GM21528 (cell line): ENCODE measurements at regions not wholly inside any gene's neighbourhood (a gene's known extent, or its start where the extent isn't known, plus 50 kb on each side); places are given as distances from the start of the nearest gene placed in this dataset.
"Not testable (repeated sequence)": the region's sequence is repeated elsewhere in the genome, so short reads cannot be mapped to it uniquely, and the experiment has no call there.

Source experiments
- ATAC-seq: cut with Tn5 transposase; IDR thresholded peaks from one replicate; pipeline ENCODE4 v1.9.1; 2021; ENCODE audit warnings: mild to moderate bottlenecking, moderate library complexity; ENCODE audit not compliant: unreplicated experiment, low FRiP score

DNA sequence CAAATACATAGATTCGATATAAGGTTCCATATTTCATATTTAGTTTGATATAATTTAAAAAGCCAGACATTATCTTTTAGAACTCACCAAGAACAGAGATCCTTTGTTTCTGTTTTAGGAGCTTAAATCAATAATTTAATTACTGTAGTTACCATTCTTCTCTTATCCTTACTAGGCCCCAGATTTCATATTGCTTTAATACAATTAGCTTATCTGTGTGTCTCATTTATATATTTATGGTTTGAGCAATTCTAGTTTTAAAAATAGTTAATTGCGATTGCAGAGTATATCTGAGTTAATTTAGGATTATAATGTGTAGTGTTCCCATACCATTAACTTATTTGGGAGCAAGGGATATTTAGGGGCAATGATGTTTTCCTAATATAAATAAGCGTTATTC, 558.8 kb upstream of the ZNF804A start:
- ATAC-seq: no peak

- ATAC-seq: no peak
Observed at GRCh38 chr2:184040230-184040629, 558.1 kb upstream of the ZNF804A start.

GRCh38 chr2:184041077-184041476, 557.3 kb upstream of the ZNF804A start:
- no peak for ATAC-seq

DNA sequence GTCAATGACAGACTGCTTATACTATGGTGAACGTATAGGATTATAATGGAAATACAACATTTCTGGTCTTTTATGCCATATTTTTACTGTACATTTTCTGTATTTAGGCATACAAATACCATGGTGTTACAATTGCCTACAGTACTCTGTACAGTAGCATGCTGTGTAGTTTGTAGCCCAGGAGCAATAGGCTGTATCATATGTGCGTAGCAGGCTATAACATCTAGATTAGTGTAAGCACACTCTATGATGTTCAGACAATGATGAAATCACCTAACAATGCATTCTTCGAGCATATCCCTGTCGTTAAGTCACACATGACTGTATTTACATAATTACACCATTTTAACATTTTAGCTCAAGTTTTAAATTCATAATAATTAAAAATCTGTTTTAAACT, 556.6 kb upstream of the ZNF804A start:
- ATAC-seq: no peak

- ATAC-seq: no peak
Observed at GRCh38 chr2:184047536-184047935, 550.8 kb upstream of the ZNF804A start.

- ATAC-seq: no peak
Observed at GRCh38 chr2:184049566-184049965, 548.8 kb upstream of the ZNF804A start.

DNA sequence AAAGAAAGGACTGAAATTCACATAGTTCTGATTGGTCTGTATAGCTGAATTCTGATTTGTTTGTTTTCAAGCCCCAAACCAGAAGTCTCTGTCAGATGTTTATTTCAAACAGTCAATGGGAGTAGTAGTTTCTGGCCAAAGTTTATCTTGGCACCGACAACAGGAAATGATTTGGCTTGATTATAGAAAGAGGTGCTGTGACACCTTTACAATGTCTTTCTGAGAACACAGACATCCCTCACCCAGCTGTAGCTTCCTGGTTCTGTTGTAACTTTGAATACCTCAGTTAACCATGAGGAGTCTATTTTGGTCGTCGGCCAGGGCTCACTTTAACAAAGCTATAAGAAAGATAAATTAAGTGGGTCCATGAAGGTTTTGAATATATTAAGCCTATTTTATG, 545.0 kb upstream of the ZNF804A start:
- ATAC-seq: no peak

DNA sequence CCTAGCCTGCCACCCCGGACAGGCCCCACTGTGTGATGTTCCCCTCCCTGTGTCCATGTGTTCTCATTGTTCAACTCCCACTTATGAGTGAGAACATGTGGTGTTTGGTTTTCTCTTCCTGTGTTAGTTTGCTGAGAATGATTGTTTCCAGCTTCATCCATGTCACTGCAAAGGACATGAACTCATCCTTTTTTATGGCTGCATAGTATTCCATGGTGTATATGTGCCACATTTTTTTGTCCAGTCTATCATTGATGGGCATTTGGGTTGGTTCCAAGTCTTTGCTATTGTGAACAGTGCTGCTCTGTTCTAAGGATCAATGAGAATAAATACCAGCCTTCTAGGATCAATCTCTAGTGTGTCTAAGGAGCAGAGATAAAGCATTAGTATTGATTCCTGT, 543.9 kb upstream of the ZNF804A start:
- not testable (repeated sequence) for ATAC-seq

- ATAC-seq: no peak
Observed at GRCh38 chr2:184057910-184058309, 540.4 kb upstream of the ZNF804A start.

- not testable (repeated sequence) for ATAC-seq
Observed at GRCh38 chr2:184060268-184060667, 538.1 kb upstream of the ZNF804A start.

- no peak for ATAC-seq
Observed at GRCh38 chr2:184067502-184067901, 530.8 kb upstream of the ZNF804A start.

- no peak for ATAC-seq
Observed at GRCh38 chr2:184072470-184072869, 525.9 kb upstream of the ZNF804A start.

DNA sequence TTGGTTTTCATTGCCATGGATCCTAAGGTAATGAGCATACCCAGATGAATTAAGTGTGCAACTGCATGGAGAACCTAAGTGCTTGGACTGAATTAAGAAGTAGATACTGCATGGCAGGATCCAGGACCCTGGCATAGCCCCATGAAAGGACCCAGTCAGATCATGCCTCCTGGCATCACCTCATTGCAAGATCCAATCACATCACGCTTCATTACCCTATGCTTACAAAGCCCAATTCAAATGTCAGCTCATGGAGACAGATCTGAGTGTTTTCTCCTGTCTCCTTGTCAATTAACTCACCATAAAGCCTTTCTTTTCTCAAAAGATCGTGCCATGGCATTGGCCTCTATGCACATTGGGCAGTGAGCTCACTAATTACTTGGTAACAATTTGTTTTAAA, 519.8 kb upstream of the ZNF804A start:
- ATAC-seq: no peak

DNA sequence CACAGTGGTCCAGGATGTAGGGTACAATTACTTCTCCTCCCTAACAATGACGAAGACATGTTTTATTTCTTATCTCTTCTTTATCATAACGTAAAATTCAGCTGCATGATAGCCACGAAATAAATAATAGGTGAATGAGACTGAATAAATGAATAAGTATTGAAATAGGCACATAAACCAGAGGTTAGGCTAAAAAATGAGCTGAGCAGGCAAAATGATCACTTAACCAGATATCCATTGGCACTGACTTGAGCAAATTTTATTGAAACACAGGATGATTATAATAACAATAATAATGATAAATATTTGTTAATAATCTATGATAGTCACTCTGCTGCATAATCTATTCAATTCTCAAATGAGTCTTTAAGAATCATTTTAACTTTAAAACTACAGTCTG, 506.9 kb upstream of the ZNF804A start:
- ATAC-seq: no peak

GRCh38 chr2:184113696-184114403, 484.5 kb upstream of the ZNF804A start:
- ATAC-seq: no peak

- ATAC-seq: no peak
Observed at GRCh38 chr2:184114439-184114838, 483.9 kb upstream of the ZNF804A start.

DNA sequence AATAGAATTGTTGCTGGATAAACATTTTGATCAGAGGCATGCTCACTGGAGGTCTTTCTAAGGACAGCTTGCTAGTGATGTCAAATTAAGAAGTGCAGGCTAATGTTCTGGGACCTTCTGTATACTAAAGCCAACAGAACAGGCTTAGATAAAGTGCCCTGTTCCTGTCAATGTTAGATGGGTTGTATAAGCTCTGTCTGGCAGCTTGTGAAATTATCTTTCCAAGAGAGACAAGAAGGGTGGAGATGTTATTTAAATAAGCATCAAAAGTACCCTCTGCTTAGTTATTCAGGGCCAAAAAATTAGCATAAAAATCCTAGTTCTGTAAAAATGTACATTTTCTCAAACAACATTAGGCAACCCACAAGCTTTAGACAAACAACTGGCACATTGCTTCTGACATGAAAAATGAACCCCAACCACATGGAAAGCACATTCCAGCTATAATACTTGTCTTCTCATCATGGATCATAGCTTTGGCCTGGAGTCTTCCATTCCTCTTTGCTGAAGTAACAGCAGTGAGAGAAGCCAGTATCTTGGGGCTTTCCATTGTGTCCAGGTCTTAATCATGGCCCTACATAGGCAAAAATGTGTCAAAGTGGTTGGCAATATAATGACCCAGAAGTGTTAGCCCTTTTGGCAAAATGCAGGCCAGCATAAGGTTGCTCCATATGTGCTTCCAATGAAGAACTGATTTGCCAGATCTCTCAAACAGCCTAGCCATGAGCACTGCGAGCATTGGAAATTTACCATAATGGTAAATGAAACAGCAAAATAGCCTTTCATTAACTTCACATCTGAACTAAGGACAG, 478.1 kb upstream of the ZNF804A start:
- no peak for ATAC-seq

DNA sequence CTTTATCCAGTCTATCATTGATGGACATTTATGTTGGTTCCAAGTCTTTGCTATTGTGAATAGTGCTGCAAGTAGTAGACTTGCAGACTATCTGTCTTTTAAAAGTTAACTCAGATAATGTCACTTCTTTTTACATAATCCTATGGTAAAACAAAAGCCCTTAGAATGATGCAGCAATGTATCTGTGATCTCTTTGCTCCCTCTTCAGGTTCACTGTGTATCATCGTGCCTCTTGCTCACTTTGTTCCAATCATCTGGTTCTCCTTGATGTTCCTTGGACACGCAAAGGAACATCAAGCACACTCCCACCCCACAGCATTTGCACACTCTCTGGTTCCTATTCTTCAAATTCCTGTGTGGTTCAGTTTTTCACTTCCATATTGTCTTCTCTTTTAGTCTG, 472.5 kb upstream of the ZNF804A start:
- ATAC-seq: no peak

DNA sequence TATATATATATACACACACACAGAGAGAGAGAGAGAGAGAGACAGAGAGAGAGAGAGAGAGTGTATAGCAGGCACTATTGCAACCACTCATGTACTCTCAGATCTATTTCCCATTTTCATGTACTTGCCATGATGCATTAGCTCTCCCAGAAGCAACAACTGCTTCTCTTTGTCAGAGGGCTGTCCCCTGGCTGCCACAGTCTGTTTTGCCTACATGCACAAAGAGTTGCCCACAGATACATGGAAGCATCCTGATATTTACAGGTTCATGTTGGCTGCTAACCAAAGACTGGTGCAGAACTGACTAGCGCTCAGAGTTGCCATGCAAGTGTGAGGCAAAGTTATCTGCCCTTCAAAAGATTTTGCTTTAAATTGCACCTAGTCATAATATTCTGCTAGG, 469.3 kb upstream of the ZNF804A start:
- ATAC-seq: no peak

GRCh38 chr2:184137955-184138354, 460.4 kb upstream of the ZNF804A start:
- no peak for ATAC-seq

DNA sequence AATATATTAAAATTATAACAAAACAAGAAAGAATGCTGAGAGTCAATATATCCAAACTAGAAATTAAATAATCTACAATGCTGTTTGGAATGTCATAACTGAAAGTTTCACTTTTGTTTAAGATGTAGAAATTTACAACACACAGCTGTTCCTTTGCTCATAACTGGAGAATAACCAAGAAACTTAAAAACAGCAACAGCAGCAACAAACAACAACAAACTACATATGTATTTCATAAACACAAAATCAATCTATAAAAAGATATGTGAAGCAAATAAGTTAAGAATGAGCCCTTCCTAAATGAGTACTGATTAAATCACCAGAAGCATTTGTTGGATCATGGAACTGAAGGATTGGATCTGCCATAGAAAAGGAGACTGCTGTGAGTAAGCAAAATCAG, 456.5 kb upstream of the ZNF804A start:
- ATAC-seq: no peak

DNA sequence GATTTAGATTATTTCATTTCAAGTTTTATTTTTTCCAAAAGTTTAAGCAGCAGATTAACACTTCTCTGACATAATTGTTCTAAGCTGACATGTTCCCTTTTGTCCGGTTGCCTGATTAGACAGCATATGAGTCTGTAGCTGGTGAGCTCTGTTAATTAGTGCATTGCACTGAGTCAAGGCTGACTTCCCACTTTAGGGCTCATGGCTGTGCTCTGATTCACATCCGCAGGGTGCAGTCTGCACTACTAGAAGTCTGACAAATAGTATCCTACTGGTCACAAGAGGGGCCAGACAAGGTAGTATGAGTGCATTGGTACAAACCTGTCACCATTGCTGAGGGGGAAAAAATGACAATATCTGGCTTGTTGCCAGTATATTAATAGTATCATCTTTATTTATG, 443.9 kb upstream of the ZNF804A start:
- ATAC-seq: no peak
